Aorta (tissue), 5 donors: ENCODE measurements at regions not wholly inside any gene's neighbourhood (a gene's known extent, or its start where the extent isn't known, plus 50 kb on each side); places are given as distances from the start of the nearest gene placed in this dataset.
"Not testable (repeated sequence)": the region's sequence is repeated elsewhere in the genome, so short reads cannot be mapped to it uniquely, and the experiment has no call there.

Experiments
- ATAC-seq: fragments of 200-7000 bp; cut with Tn5 transposase; one replicate; pipeline ENCODE4 v1.9.1; 2022; ENCODE audit warnings: moderate library complexity; ENCODE audit not compliant: low FRiP score
- DNase-seq, 2 donors: peaks; one replicate each; pipeline ENCODE4 v3.0.0-alpha.2; 2020
- H3K27ac ChIP-seq, 2 donors: one replicate each; pipeline ENCODE4 v1.5.1; 2013; ENCODE audit warnings: low read length in 2 of 2, mild to moderate bottlenecking in 2 of 2, moderate library complexity in 2 of 2, control low read depth in 1 of 2, inconsistent platforms in 1 of 2, low read depth in 1 of 2
- H3K27me3 ChIP-seq, 2 donors: one replicate each; pipeline ENCODE4 v1.6.1; 2013; ENCODE audit warnings: control low read depth in 1 of 2, low read length in 1 of 2, mild to moderate bottlenecking in 1 of 2, moderate library complexity in 1 of 2; ENCODE audit not compliant: insufficient read depth in 2 of 2, control insufficient read depth in 1 of 2
- H3K36me3 ChIP-seq, 2 donors: one replicate each; pipeline ENCODE4 v1.6.1; 2013; ENCODE audit warnings: control low read depth in 1 of 2, low read length in 1 of 2, mild to moderate bottlenecking in 1 of 2; ENCODE audit not compliant: insufficient read depth in 2 of 2, control insufficient read depth in 1 of 2
- H3K4me1 ChIP-seq, 2 donors: one replicate each; pipeline ENCODE4 v1.6.1; 2013; ENCODE audit warnings: low read length in 2 of 2, control low read depth in 1 of 2, mild to moderate bottlenecking in 1 of 2, moderate library complexity in 1 of 2; ENCODE audit not compliant: insufficient read depth in 2 of 2, control insufficient read depth in 1 of 2
- H3K4me3 ChIP-seq, 2 donors: one replicate each; pipeline ENCODE4 v1.5.1; 2013; ENCODE audit warnings: low read length in 2 of 2, control low read depth in 1 of 2, mild to moderate bottlenecking in 1 of 2
- H3K9me3 ChIP-seq: one replicate; pipeline ENCODE4 v1.6.1; 2013; ENCODE audit warnings: mild to moderate bottlenecking, low read length; ENCODE audit not compliant: control insufficient read depth
- WGBS, 2 donors: extraction: QIAGEN DNeasy Blood & Tissue Kit; methylation state at CpG; one replicate each; pipeline ENCODE4 v1.1.7; 2013; 5-methylcytosine and 5-hydroxymethylcytosine counted together
- intact Hi-C, 2 donors: fragments of 100-400 bp; cut with DNase I; formaldehyde crosslinking; loops; one replicate each; pipeline versions ENCODE4 v1.14.2 to v1.15.0; 2022
- donor health status: healthy with polysubstance abuse.
- donor health status: Bipolar disorder and iron deficiency.
- donor health status: DM: no; HTN: no; CAD: no.
- donor health status: DM: no; HTN: no; CAD: no.
- donor health status: DM: yes; HTN: yes; CAD: no.

GRCh38 chr6:3672339-3672738, 79.2 kb downstream of the PXDC1 start:
- H3K27me3 ChIP-seq, ATAC-seq, H3K4me3 ChIP-seq, intact Hi-C loops, H3K36me3 ChIP-seq, H3K4me1 ChIP-seq, H3K27ac ChIP-seq, H3K9me3 ChIP-seq, DNase-seq: not testable (repeated sequence)
- 72 to 86% methylated on average over 4 of the region's 4 CpGs for WGBS, 2 donors

- DNase-seq (no peak), ATAC-seq (no peak)
- H3K9me3 ChIP-seq, result no peaks in the 10 kb centered on the region
- no peaks in the 10 kb centered on the region for H3K4me1 ChIP-seq
- no peaks in the 10 kb centered on the region for H3K36me3 ChIP-seq
- intact Hi-C loops, result no loop called here
- no peak overlapping the region for H3K4me3 ChIP-seq
- no peak overlapping the region for H3K27ac ChIP-seq
- WGBS, 2 donors, result 83 to 100% methylated on average over 1 of the region's 1 CpG
- no peaks in the 10 kb centered on the region for H3K27me3 ChIP-seq
These were observed 80.1 kb downstream of the PXDC1 start for GRCh38 chr6:3671382-3671781.

- no peaks in the 10 kb centered on the region for H3K9me3 ChIP-seq
- H3K36me3 ChIP-seq, result no peaks in the 10 kb centered on the region
- DNase-seq (no peak), ATAC-seq (no peak)
- H3K4me1 ChIP-seq, result no peaks in the 10 kb centered on the region
- H3K27ac ChIP-seq, result no peak overlapping the region
- WGBS, 2 donors, result 97% methylated on average over 1 of the region's 1 CpG
- intact Hi-C loops, result no loop called here
- no peaks in the 10 kb centered on the region for H3K27me3 ChIP-seq
- no peak overlapping the region for H3K4me3 ChIP-seq
These were observed 81.2 kb downstream of the PXDC1 start for GRCh38 chr6:3670356-3670755.

- WGBS, 2 donors, result 80 to 89% methylated on average over 5 of the region's 5 CpGs
- DNase-seq (no peak), ATAC-seq (no peak)
- intact Hi-C loops, result no loop called here
- H3K9me3 ChIP-seq, result no peaks in the 10 kb centered on the region
- H3K4me1 ChIP-seq, result no peaks in the 10 kb centered on the region
- H3K36me3 ChIP-seq, result no peaks in the 10 kb centered on the region
- no peaks in the 10 kb centered on the region for H3K27me3 ChIP-seq
- H3K27ac ChIP-seq, result no peak overlapping the region
- no peak overlapping the region for H3K4me3 ChIP-seq
These were observed 81.6 kb downstream of the PXDC1 start for GRCh38 chr6:3669916-3670315.

GRCh38 chr6:3665608-3666007, 85.9 kb downstream of the PXDC1 start:
- Histone ChIP-seq H3K4me3 (no peak overlapping the region), H3K27me3 (no peaks in the 10 kb centered on the region), H3K27ac (no peak overlapping the region), H3K4me1 (no peaks in the 10 kb centered on the region), H3K36me3 (no peaks in the 10 kb centered on the region), H3K9me3 (no peaks in the 10 kb centered on the region)
- WGBS, 2 donors, result 86% methylated on average over 1 of the region's 1 CpG
- DNase-seq (no peak), ATAC-seq (no peak)
- intact Hi-C loops, result no loop called here

GRCh38 chr6:3664625-3665041, 86.9 kb downstream of the PXDC1 start:
- H3K4me3 ChIP-seq, result no peak overlapping the region
- no peaks in the 10 kb centered on the region for H3K4me1 ChIP-seq
- no peak overlapping the region for H3K27ac ChIP-seq
- DNase-seq (no peak), ATAC-seq (no peak)
- 95 to 96% methylated on average over 8 of the region's 8 CpGs for WGBS, 2 donors
- no peaks in the 10 kb centered on the region for H3K36me3 ChIP-seq
- no peaks in the 10 kb centered on the region for H3K9me3 ChIP-seq
- no peaks in the 10 kb centered on the region for H3K27me3 ChIP-seq
- intact Hi-C loops, result no loop called here

- Histone ChIP-seq H3K27me3 (no peaks in the 10 kb centered on the region), H3K4me3 (no peak overlapping the region), H3K36me3 (no peaks in the 10 kb centered on the region), H3K27ac (no peak overlapping the region), H3K4me1 (no peaks in the 10 kb centered on the region), H3K9me3 (no peaks in the 10 kb centered on the region)
- intact Hi-C loops, result no loop called here
- no peak for ATAC-seq
- DNase-seq, result no peak
- 89 to 90% methylated on average over 6 of the region's 6 CpGs for WGBS, 2 donors
These were observed 87.7 kb downstream of the PXDC1 start for GRCh38 chr6:3663811-3664210.

- Histone ChIP-seq H3K36me3 (no peaks in the 10 kb centered on the region), H3K9me3 (no peaks in the 10 kb centered on the region), H3K4me3 (no peak overlapping the region), H3K4me1 (no peaks in the 10 kb centered on the region), H3K27ac (no peak overlapping the region), H3K27me3 (no peaks in the 10 kb centered on the region)
- DNase-seq (no peak), ATAC-seq (no peak)
- intact Hi-C loops, result no loop called here
- 75 to 85% methylated on average over 8 of the region's 8 CpGs for WGBS, 2 donors
These were observed 88.4 kb downstream of the PXDC1 start for GRCh38 chr6:3663081-3663480.

- ATAC-seq (no peak), DNase-seq (no peak)
- intact Hi-C loops, result no loop called here
- Histone ChIP-seq H3K27ac (no peak overlapping the region), H3K9me3 (no peaks in the 10 kb centered on the region), H3K36me3 (no peaks in the 10 kb centered on the region), H3K4me3 (no peak overlapping the region), H3K4me1 (no peaks in the 10 kb centered on the region), H3K27me3 (no peaks in the 10 kb centered on the region)
- WGBS, 2 donors, result 91 to 93% methylated on average over 12 of the region's 12 CpGs
These were observed 90.1 kb downstream of the PXDC1 start for GRCh38 chr6:3661390-3661789.
